IMR-90 (cell line): ENCODE measurements at regions not wholly inside any gene's neighbourhood (a gene's known extent, or its start where the extent isn't known, plus 50 kb on each side); places are given as distances from the start of the nearest gene placed in this dataset.

Source experiments
- ATAC-seq: fragments of 200-7000 bp; cut with Tn5 transposase; 2 replicates; pipeline ENCODE4 v1.9.1; 2020; ENCODE audit warnings: low read depth, mild to moderate bottlenecking, moderate library complexity
- BruUV-seq: library from RNA; stranded (reverse); fragments of 400-500 nt; replicated peaks from 2 replicates; lab custom pipeline; 2021; lab: Mats Ljungman, UMichigan
- CTCF ChIA-PET: fragments of 300-600 bp; formaldehyde crosslinking; extraction: SDS; loops from one replicate; lab custom pipeline; 2021; ENCODE audit warnings: antibody characterized with exemption; lab: Yijun Ruan, JAX
- POLR2A ChIA-PET: fragments of 300-600 bp; sonication (Branson Sonifier 250); formaldehyde crosslinking; loops from one replicate; lab custom pipeline; 2022; ENCODE audit warnings: antibody characterized with exemption; ENCODE audit not compliant: unreplicated experiment; lab: Charles Lee
- DNase-seq: peaks from one replicate; pipeline ENCODE4 v3.0.0; 2013
- H2AFZ ChIP-seq: replicated peaks from 2 replicates; pipeline ENCODE3; 2013; ENCODE audit warnings: low read length, mild to moderate bottlenecking; ENCODE audit not compliant: poor library complexity
- H2AK5ac ChIP-seq: 2 replicates; pipeline ENCODE4 v1.6.1; 2013; ENCODE audit warnings: low read depth, low read length, inconsistent platforms
- H2AK9ac ChIP-seq: replicated peaks from 2 replicates; pipeline ENCODE3; 2013; ENCODE audit warnings: mild to moderate bottlenecking, low read depth, low read length, moderate library complexity; ENCODE audit not compliant: poor library complexity
- H2BK120ac ChIP-seq: 2 replicates; pipeline ENCODE4 v1.6.1; 2013; ENCODE audit warnings: low read depth, low read length, inconsistent platforms
- H2BK15ac ChIP-seq: 3 replicates; pipeline ENCODE4 v1.6.1; 2013; ENCODE audit warnings: low read depth, low read length, inconsistent platforms
- H2BK20ac ChIP-seq: 2 replicates; pipeline ENCODE4 v1.6.1; 2013; ENCODE audit warnings: low read depth, mild to moderate bottlenecking, inconsistent platforms, low read length, moderate library complexity
- H2BK5ac ChIP-seq: 2 replicates; pipeline ENCODE4 v1.6.1; 2013; ENCODE audit warnings: mild to moderate bottlenecking, low read depth, low read length, inconsistent platforms; ENCODE audit not compliant: poor library complexity, severe bottlenecking
- H3K14ac ChIP-seq: replicated peaks from 2 replicates; pipeline ENCODE4 v1.6.1; 2013; ENCODE audit warnings: low read depth, low read length, inconsistent platforms
- H3K18ac ChIP-seq: 2 replicates; pipeline ENCODE4 v1.6.1; 2013; ENCODE audit warnings: low read depth, low read length, control low read depth
- H3K23ac ChIP-seq: 2 replicates; pipeline ENCODE4 v1.6.1; 2013; ENCODE audit warnings: low read depth, low read length, inconsistent platforms
- H3K27ac ChIP-seq: 2 replicates; pipeline ENCODE4 v1.5.1; 2013; ENCODE audit warnings: mild to moderate bottlenecking, control low read depth, low read length; ENCODE audit not compliant: insufficient read depth
- H3K27me3 ChIP-seq: 2 replicates; pipeline ENCODE4 v1.6.1; 2013; ENCODE audit warnings: low read length; ENCODE audit not compliant: control insufficient read depth, insufficient read depth
- H3K36me3 ChIP-seq: 2 replicates; pipeline ENCODE4 v1.6.1; 2013; ENCODE audit warnings: low read length, mixed read lengths; ENCODE audit not compliant: control insufficient read depth, insufficient read depth
- H3K4ac ChIP-seq: 2 replicates; pipeline ENCODE4 v1.6.1; 2013; ENCODE audit warnings: low read depth, low read length, inconsistent platforms
- H3K4me1 ChIP-seq: 2 replicates; pipeline ENCODE4 v1.6.1; 2013; ENCODE audit warnings: low read length, mixed read lengths; ENCODE audit not compliant: control insufficient read depth, insufficient read depth
- H3K4me2 ChIP-seq: 2 replicates; pipeline ENCODE4 v1.6.1; 2013; ENCODE audit warnings: low read depth, mild to moderate bottlenecking, control low read depth, low read length, moderate library complexity
- H3K4me3 ChIP-seq: 2 replicates; pipeline ENCODE4 v1.5.1; 2013; ENCODE audit warnings: low read depth, mild to moderate bottlenecking, control low read depth, low read length, moderate library complexity; ENCODE audit not compliant: insufficient read depth
- H3K56ac ChIP-seq: 2 replicates; pipeline ENCODE4 v1.6.1; 2013; ENCODE audit warnings: low read length, inconsistent platforms; ENCODE audit not compliant: insufficient read depth; ENCODE audit errors: extremely low read depth
- H3K79me1 ChIP-seq, 2 experiments: 2 replicates each; pipeline ENCODE4 v1.6.1; 2013; ENCODE audit warnings: low read length in 2 of 2, inconsistent platforms in 1 of 2, low read depth in 1 of 2
- H3K9ac ChIP-seq: 2 replicates; pipeline ENCODE4 v1.6.1; 2013; ENCODE audit warnings: low read depth, low read length, control low read depth
- H3K9me1 ChIP-seq: 2 replicates; pipeline ENCODE4 v1.6.1; 2013; ENCODE audit warnings: low read length, inconsistent platforms; ENCODE audit not compliant: insufficient read depth
- H3K9me3 ChIP-seq: 2 replicates; pipeline ENCODE4 v1.6.1; 2013; ENCODE audit warnings: low read length; ENCODE audit not compliant: control insufficient read depth, insufficient read depth
- H4K20me1 ChIP-seq: 2 replicates; pipeline ENCODE4 v1.6.1; 2013; ENCODE audit warnings: low read length, inconsistent platforms; ENCODE audit not compliant: insufficient read depth
- H4K5ac ChIP-seq: 2 replicates; pipeline ENCODE4 v1.6.1; 2013; ENCODE audit warnings: mild to moderate bottlenecking, low read depth, low read length, control low read depth
- H4K8ac ChIP-seq, 2 experiments: 2 replicates each; pipeline ENCODE4 v1.6.1; 2013; ENCODE audit warnings: low read depth in 2 of 2, low read length in 2 of 2, control low read depth in 1 of 2, inconsistent platforms in 1 of 2
- H4K91ac ChIP-seq: 2 replicates; pipeline ENCODE4 v1.6.1; 2013; ENCODE audit warnings: low read depth, low read length, inconsistent platforms; ENCODE audit not compliant: insufficient read depth
- CEBPB ChIP-seq: IDR thresholded peaks from 2 replicates; pipeline ENCODE4 v1.6.1; 2012; ENCODE audit warnings: low read depth, low read length, improper control_type of control experiment
- CHD1 ChIP-seq: IDR thresholded peaks from 2 replicates; pipeline ENCODE4 v1.6.1; 2012; ENCODE audit warnings: low read depth, low read length, improper control_type of control experiment
- MAFK ChIP-seq: IDR thresholded peaks from 2 replicates; pipeline ENCODE4 v1.6.1; 2012; ENCODE audit warnings: low read depth, low read length, improper control_type of control experiment
- NFE2L2 ChIP-seq: fragments of 150-350 bp; IDR thresholded peaks from 2 replicates; pipeline ENCODE4 v1.6.1; 2016; ENCODE audit warnings: low read depth, mild to moderate bottlenecking, low read length
- POLR2A ChIP-seq: IDR thresholded peaks from 2 replicates; pipeline ENCODE4 v1.6.1; 2012; ENCODE audit warnings: mild to moderate bottlenecking, low read depth, low read length
- RCOR1 ChIP-seq: IDR thresholded peaks from 2 replicates; pipeline ENCODE4 v1.6.1; 2012; ENCODE audit warnings: mild to moderate bottlenecking, low read length, improper control_type of control experiment; ENCODE audit not compliant: insufficient replicate concordance
- RFX5 ChIP-seq: IDR thresholded peaks from 2 replicates; pipeline ENCODE4 v1.8.0; 2012; ENCODE audit warnings: low read depth, mild to moderate bottlenecking, low read length, moderate library complexity
- SMC3 ChIP-seq: fragments of 150-350 bp; IDR thresholded peaks from 2 replicates; pipeline ENCODE4 v1.6.1; 2016; ENCODE audit warnings: low read depth, mild to moderate bottlenecking, antibody characterized with exemption, low read length, moderate library complexity
- WGBS, 2 experiments: methylation state at CpG; one replicate each; pipeline versions ENCODE4 v1.1.5 to v1.1.7; 2013; ENCODE audit warnings: missing lambda C conversion rate in 2 of 2; ENCODE audit not compliant: insufficient read length in 1 of 2; ENCODE audit errors: extremely low coverage in 2 of 2; 5-methylcytosine and 5-hydroxymethylcytosine counted together
- dilution Hi-C: fragments of 300-500 bp; cut with HindIII; formaldehyde crosslinking; loops from one replicate; pipeline ENCODE4 v1.14.3; 2018; ENCODE audit warnings: low sequenced_read_pairs; ENCODE audit not compliant: unreplicated experiment
- in situ Hi-C: fragments of 300-500 bp; cut with MboI; formaldehyde crosslinking; loops from 3 replicates; pipeline ENCODE4 v1.14.3; 2019; ENCODE audit warnings: low sequenced_read_pairs, inconsistent platforms, mixed read lengths
- intact Hi-C: fragments of 100-400 bp; cut with micrococcal nuclease; formaldehyde crosslinking; loops from 2 replicates; pipeline ENCODE4 v1.10.0; 2022
- TF ChIP-seq, protein P1 (sequence below): conservative IDR thresholded peaks from 2 replicates; pipeline ENCODE4 v1.5.1; 2012; ENCODE audit warnings: mild to moderate bottlenecking, low read depth, low read length, improper control_type of control experiment

DNA sequence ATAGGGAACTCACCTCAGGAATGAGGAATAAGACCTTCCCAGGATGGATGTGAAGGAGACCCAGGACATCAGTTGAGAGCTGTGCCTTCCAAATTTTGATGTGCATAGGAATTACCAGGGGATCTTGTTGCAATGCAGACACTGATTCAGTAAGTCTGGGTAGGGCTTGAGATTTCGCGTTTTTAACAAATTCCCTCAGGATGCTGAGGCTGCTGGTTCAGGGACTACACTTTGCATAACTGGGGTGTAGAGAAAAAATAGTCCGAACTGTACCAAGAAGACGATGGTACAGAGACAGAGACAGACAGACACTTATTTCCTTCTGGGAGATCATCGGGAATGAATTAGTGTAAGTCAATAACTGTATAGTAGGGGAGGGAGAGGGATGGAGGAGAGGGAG is 82.3 kb upstream of the FREM1 start:
- no peak overlapping the region for H2AFZ ChIP-seq
- H3K79me1 ChIP-seq: no peaks in the 10 kb centered on the region
- no peaks in the 10 kb centered on the region for H3K36me3 ChIP-seq
- H3K18ac ChIP-seq: no peak overlapping the region
- H4K91ac ChIP-seq: no peak overlapping the region
- no peaks in the 10 kb centered on the region for H3K4me1 ChIP-seq
- no peaks in the 10 kb centered on the region for H3K9me3 ChIP-seq
- no peak overlapping the region for H3K4ac ChIP-seq
- H2BK15ac ChIP-seq: no peak overlapping the region
- no peaks in the 10 kb centered on the region for H4K20me1 ChIP-seq
- ATAC-seq (no peak), DNase-seq (no peak)
- no peak overlapping the region for H3K9ac ChIP-seq
- H2BK120ac ChIP-seq: no peak overlapping the region
- H3K56ac ChIP-seq: no peak overlapping the region
- no TSS peak for BruUV-seq
- ChIA-PET CTCF (no interaction called here), POLR2A (no interaction called here)
- H2AK5ac ChIP-seq: no peak overlapping the region
- peak overlapping the region in 1 of 2 experiments; percentile 66; a peak in 2 of 4 replicates for H4K8ac ChIP-seq
- H3K23ac ChIP-seq: no peak overlapping the region
- H3K27ac ChIP-seq: no peak overlapping the region
- in situ Hi-C loops: no loop called here
- H2BK5ac ChIP-seq: no peak overlapping the region
- H3K14ac ChIP-seq: no peak overlapping the region
- no peak overlapping the region for H2BK20ac ChIP-seq
- peak overlapping the region; percentile 72 for H3K4me2 ChIP-seq
- H3K4me3 ChIP-seq: peak overlapping the region; percentile 47; the same call in 1 of the 2 replicates
- no peak overlapping the region for H2AK9ac ChIP-seq
- no peaks in the 10 kb centered on the region for H3K27me3 ChIP-seq
- WGBS, 2 experiments: 90% methylated on average over 2 of the region's 5 CpGs; no CpG with 5 or more reads in 1 of the 2 experiments
- dilution Hi-C loops: no loop called here
- H4K5ac ChIP-seq: no peak overlapping the region
- no peak for TF ChIP-seq RFX5
- TF ChIP-seq RCOR1: no peak
- TF ChIP-seq POLR2A: no peak
- no peak for TF ChIP-seq CEBPB
- no peak for TF ChIP-seq NFE2L2
- no peak for TF ChIP-seq CHD1
- TF ChIP-seq, protein P1, sequence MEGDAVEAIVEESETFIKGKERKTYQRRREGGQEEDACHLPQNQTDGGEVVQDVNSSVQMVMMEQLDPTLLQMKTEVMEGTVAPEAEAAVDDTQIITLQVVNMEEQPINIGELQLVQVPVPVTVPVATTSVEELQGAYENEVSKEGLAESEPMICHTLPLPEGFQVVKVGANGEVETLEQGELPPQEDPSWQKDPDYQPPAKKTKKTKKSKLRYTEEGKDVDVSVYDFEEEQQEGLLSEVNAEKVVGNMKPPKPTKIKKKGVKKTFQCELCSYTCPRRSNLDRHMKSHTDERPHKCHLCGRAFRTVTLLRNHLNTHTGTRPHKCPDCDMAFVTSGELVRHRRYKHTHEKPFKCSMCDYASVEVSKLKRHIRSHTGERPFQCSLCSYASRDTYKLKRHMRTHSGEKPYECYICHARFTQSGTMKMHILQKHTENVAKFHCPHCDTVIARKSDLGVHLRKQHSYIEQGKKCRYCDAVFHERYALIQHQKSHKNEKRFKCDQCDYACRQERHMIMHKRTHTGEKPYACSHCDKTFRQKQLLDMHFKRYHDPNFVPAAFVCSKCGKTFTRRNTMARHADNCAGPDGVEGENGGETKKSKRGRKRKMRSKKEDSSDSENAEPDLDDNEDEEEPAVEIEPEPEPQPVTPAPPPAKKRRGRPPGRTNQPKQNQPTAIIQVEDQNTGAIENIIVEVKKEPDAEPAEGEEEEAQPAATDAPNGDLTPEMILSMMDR: no peak
- no peak for TF ChIP-seq MAFK
- no peak for TF ChIP-seq SMC3
- intact Hi-C loops: no loop called here
- no peaks in the 10 kb centered on the region for H3K9me1 ChIP-seq
